Epithelial cell of proximal tubule (primary cell): ENCODE measurements at regions not wholly inside any gene's neighbourhood (a gene's known extent, or its start where the extent isn't known, plus 50 kb on each side); places are given as distances from the start of the nearest gene placed in this dataset.

Experiments used
- DNase-seq: peaks from one replicate; pipeline ENCODE4 v3.0.0-alpha.2; 2011; ENCODE audit warnings: low read depth
- H3K4me3 ChIP-seq: 2 replicates; pipeline ENCODE4 v1.5.1; 2011; ENCODE audit warnings: low read depth, mild to moderate bottlenecking, low read length
- CTCF ChIP-seq: conservative IDR thresholded peaks from 2 replicates; pipeline ENCODE4 v1.5.1; 2012; ENCODE audit warnings: low read depth, mild to moderate bottlenecking, low read length

- no peak overlapping the region for H3K4me3 ChIP-seq
- TF ChIP-seq CTCF, result no peak
- no peak for DNase-seq
These were observed 118.1 kb upstream of the ZNF521 start for GRCh38 chr18:25470062-25470461.

DNA sequence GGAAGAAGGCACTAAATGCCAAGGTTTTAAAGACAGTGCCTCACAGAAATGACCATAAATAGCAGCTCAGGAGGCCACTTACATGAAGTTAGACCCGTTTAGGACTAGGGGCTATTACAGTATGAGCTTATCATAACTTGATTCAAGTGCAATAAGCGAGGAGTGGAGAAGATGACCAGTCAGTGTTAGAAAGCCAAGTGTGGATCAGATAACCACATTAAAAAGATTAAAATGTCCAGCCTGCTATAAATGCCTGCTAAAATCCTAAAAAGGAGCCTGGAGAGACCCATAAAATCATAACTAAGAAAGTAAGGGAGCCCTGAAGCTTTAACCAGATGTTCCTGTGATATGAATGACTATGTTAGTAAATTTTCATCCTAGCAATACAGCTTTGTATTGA, 117.5 kb upstream of the ZNF521 start:
- no peak for TF ChIP-seq CTCF
- DNase-seq, result no peak
- H3K4me3 ChIP-seq, result no peak overlapping the region

DNA sequence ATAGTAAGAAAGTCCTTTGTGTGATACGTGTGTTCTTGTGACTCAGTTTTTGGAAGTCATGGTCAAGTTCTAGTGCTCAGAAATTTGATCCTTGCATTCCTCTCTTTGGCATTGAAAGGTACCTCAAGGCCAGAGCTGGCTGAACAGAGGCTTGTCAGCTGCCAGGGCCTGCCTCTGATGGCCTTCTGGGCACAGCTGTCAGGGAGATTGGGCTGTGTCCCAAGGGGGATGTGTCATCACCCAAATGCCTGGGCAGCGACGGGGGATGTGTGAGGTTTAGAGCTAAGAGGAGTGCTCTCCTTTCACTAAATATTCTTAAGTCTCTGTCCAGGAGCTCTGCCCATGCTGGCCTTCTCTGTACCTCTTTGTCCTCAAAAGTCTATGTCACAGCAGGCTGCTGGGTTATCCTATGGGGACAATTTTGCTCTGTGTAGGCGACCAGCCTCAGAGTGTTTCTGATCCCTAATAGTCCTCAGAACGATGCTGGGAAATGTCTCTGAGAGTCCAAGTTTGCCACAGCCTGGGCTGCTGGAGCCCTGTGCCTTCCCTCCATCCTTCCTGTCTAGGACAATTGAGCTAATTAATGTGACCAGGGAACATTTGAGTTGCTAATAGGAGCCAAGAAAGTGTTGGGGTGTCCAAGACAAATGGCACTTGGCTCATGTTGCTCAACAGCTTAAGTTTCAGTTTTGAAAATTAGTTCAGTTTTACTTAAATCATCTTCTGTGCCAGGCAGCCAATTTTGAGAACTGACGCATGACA, 115.4 kb upstream of the ZNF521 start:
- no peak for TF ChIP-seq CTCF
- no peak overlapping the region for H3K4me3 ChIP-seq
- no peak for DNase-seq

GRCh38 chr18:25465152-25465732, 113.3 kb upstream of the ZNF521 start:
- no peak for DNase-seq
- no peak for TF ChIP-seq CTCF
- H3K4me3 ChIP-seq, result no peak overlapping the region

DNA sequence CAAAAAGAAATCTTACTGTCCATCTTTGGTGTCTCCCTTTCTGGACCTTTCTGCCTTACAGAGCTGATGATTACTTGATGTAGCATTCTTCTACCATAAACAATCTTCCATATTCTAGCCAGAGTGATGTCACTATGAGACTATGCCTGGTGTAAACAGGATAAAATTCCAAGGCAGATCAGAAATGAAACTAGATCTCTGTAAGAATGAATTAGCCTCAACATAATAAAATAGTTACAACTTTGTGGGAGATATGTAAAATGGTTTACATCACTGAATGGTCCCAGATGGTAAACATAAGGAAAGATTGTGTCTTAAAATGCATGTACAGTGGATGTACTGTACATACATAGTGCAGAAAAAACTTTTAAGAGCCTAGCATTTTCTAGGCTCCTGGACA, 112.3 kb upstream of the ZNF521 start:
- DNase-seq, result no peak

GRCh38 chr18:25463726-25464125, 111.8 kb upstream of the ZNF521 start:
- no peak for DNase-seq
- H3K4me3 ChIP-seq, result no peak overlapping the region
- no peak for TF ChIP-seq CTCF

More for the DNA sequence above, 112.3 kb upstream of the ZNF521 start:
- no peak overlapping the region for H3K4me3 ChIP-seq
- TF ChIP-seq CTCF, result no peak

GRCh38 chr18:25459814-25460213, 107.8 kb upstream of the ZNF521 start:
- no peak for TF ChIP-seq CTCF
- H3K4me3 ChIP-seq, result no peak overlapping the region
- DNase-seq, result no peak
